Smooth muscle cell of the brain vasculature (primary cell): ENCODE measurements at regions not wholly inside any gene's neighbourhood (a gene's known extent, or its start where the extent isn't known, plus 50 kb on each side); places are given as distances from the start of the nearest gene placed in this dataset.

ENCODE experiments used
- DNase-seq: peaks from one replicate; pipeline ENCODE4 v3.0.0-alpha.2; 2012; ENCODE audit warnings: low read depth, low spot score

GRCh38 chr9:99282406-99282805, 60.3 kb downstream of the SEC61B start:
- no peak for DNase-seq

GRCh38 chr9:99285965-99286364, 63.9 kb downstream of the SEC61B start:
- no peak for DNase-seq

- no peak for DNase-seq
These were observed 64.5 kb downstream of the SEC61B start for GRCh38 chr9:99286536-99286935.

GRCh38 chr9:99287641-99288040, 65.6 kb downstream of the SEC61B start:
- DNase-seq, result no peak

GRCh38 chr9:99288830-99289229, 66.7 kb downstream of the SEC61B start:
- DNase-seq, result no peak

GRCh38 chr9:99294850-99295461, 72.9 kb downstream of the SEC61B start:
- no peak for DNase-seq

- DNase-seq, result no peak
These were observed 74.3 kb downstream of the SEC61B start for GRCh38 chr9:99296291-99296951.

GRCh38 chr9:99298614-99299013, 76.5 kb downstream of the SEC61B start:
- DNase-seq, result no peak

- DNase-seq, result no peak
These were observed 77.4 kb downstream of the SEC61B start for GRCh38 chr9:99299211-99300102.

GRCh38 chr9:99300103-99300439, 78.0 kb downstream of the SEC61B start:
- no peak for DNase-seq

GRCh38 chr9:99300603-99301002, 78.5 kb downstream of the SEC61B start:
- DNase-seq, result no peak

GRCh38 chr9:99303177-99303576, 81.1 kb downstream of the SEC61B start:
- DNase-seq, result no peak

GRCh38 chr9:99305124-99305523, 83.0 kb downstream of the SEC61B start:
- DNase-seq, result no peak

- DNase-seq, result no peak
These were observed 84.0 kb downstream of the SEC61B start for GRCh38 chr9:99305820-99306811.

- DNase-seq, result no peak
These were observed 85.8 kb downstream of the SEC61B start for GRCh38 chr9:99307851-99308250.

GRCh38 chr9:99309141-99309939, 87.3 kb downstream of the SEC61B start:
- no peak for DNase-seq

- no peak for DNase-seq
These were observed 90.7 kb downstream of the SEC61B start for GRCh38 chr9:99312736-99313135.

- DNase-seq, result no peak
These were observed 97.0 kb downstream of the SEC61B start for GRCh38 chr9:99319048-99319447.

- no peak for DNase-seq
These were observed 100.2 kb downstream of the SEC61B start for GRCh38 chr9:99322299-99322698.

- no peak for DNase-seq
These were observed 104.2 kb downstream of the SEC61B start for GRCh38 chr9:99326112-99326916.
